NCI-H345 treated with DMSO at 0.1 percent for 48 hours (cell line): ENCODE measurements at regions not wholly inside any gene's neighbourhood (a gene's known extent, or its start where the extent isn't known, plus 50 kb on each side); places are given as distances from the start of the nearest gene placed in this dataset.

ENCODE experiments used
- DNase-seq: peaks from one replicate; lab custom pipeline; 2025; ENCODE audit not compliant: unreplicated experiment; lab: John Stamatoyannopoulos, UW

DNA sequence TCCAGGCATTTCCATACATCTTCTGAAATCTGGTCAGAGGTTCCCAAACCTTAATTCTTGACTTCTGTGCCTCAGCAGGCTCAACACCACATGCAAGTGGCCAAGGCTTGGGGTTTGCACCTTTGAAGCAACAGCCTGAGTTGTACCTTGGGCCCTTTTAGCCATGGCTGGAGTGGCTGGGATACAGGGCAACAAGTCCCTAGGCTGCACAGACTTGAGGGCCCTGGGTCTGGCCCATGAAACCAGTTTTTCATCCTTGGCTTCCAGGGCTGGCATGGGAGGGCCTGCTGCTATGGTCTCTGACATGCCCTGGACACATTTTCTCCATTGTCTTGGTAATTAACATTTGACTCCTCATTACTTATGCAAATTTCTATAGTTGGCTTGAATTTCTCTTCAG is 988.8 kb upstream of the CNTNAP5 start:
- no peak for DNase-seq

GRCh38 chr2:123040506-123040905 is 984.6 kb upstream of the CNTNAP5 start:
- no peak for DNase-seq

DNA sequence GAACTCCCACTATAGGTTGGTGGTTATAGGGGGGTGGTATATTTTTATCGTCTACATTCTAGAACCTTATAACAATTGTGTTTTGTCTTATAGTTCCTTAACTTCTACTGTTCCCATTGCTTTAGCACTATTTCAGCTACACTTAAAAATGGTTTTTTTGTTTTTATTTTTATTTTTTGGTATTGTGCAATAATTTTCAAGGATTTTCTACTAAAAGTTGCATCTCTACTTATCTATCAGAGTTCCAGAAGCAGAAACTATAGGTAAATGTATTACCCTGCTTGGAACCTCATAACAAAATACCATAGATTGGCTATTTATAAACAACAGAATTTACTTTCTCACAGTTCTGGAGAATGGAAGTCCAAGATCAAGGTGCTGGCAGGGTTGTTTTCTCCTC is 981.6 kb upstream of the CNTNAP5 start:
- no peak for DNase-seq

DNA sequence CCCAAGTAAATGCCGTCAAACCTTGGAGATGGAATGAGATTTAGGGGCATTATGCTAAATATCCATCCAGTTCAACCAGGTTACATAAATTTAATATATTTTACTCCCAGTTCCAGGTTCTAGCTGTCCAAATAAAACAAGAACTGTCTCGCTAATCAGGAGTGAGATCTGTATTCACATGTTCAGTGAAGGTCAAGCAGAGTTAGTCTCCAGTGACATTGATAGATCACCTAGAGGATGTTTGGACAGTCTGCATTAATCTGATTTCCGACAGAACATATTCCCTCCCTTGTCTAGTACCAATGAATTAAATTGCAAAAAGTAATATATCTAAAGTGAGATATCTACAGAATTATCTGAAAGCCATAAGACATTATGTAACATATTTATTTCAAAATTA is 979.4 kb upstream of the CNTNAP5 start:
- DNase-seq, result no peak

DNA sequence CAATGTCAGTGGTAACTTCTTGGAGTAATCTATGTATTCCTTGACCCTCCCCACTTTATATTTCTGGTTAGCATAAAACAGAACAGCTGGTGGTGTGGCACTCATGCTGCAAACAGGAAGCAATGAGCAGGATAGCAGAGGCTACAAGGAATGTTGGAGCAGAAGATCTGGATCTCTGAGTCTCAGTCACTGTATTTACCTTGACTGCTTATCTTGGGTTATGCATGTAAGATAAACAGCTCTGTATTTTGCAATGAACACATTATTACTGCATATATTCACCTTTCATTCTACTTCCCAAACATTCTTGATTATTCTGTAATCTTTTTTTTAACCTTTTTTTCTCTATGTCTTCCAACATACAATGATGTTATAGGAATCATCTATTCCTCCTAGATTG is 977.9 kb upstream of the CNTNAP5 start:
- no peak for DNase-seq

DNA sequence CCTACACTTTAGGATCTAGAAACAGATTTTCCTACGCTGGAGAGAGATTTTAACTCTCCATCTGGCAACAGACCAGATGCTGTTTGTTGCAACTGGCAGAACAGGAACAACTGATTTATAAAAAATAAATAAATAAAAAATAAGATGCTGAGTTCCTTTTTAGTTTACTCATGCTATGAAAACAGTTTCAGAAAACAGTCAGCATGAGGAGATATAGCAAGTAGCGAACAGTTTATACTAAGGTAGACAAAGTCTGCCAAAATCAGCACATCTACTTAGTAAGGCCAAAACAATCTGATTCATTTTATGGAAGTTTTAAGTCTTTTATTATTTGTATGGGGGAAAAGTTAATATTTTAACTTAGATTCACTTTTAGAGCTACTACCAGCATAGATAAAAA is 974.0 kb upstream of the CNTNAP5 start:
- DNase-seq, result no peak

GRCh38 chr2:123061534-123061933 is 963.6 kb upstream of the CNTNAP5 start:
- DNase-seq, result no peak

DNA sequence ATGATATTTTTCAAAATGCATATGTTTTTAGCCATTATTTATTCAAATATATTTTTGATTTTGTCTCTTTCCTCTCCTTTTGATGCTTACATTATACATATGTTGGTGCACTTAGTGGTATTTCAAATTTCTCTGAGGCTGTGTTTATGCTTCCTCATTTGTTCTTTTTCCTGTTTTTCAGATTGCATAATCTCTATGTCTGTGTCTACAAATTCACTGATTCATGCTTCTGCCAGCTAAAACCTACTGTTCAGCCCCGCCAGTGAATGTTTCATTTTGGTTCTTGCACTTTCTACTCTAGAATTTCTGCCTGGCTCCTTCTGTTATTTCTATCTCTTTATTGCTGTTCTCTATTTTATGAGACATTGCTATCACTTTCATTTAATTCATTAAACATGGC is 951.7 kb upstream of the CNTNAP5 start:
- no peak for DNase-seq

- no peak for DNase-seq
Observed at GRCh38 chr2:123073956-123074355, 951.1 kb upstream of the CNTNAP5 start.

DNA sequence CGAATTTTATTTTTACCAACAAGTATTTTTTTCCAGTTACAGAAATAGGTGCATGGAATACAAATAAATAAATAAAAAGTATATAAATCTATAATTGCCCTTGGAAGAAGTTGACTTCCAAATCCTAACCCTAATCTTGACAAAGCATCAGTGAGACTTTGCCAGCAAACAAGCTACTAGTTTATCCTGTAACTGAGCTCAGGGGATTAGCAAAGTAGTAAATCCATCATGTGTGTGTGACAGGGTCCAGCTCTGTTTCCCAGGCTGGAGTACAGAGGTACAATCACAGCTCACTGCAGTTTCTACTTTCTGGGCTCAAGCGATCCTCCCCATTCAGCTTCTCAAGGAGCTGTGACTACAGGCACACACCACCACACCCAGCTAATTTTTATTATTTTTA is 948.0 kb upstream of the CNTNAP5 start:
- DNase-seq, result no peak

DNA sequence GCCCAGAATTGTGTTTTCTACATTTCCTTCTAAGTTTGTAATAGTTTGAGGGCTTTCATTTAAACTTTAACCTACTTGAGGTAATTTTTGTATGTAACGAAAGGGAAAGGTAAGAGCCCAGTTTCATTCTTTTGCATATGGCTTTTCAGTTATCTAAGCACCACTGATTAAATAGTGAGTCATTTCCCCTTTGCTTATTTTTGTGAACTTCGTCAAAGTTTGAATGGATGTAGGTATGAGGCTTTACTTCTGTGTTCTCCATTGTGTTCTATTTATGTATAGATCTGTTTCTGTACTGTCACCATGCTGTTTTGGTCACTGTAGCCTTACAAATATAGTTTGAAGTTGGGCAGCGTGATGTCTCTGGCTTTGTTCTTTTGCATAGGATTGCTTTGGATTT is 944.8 kb upstream of the CNTNAP5 start:
- no peak for DNase-seq

DNA sequence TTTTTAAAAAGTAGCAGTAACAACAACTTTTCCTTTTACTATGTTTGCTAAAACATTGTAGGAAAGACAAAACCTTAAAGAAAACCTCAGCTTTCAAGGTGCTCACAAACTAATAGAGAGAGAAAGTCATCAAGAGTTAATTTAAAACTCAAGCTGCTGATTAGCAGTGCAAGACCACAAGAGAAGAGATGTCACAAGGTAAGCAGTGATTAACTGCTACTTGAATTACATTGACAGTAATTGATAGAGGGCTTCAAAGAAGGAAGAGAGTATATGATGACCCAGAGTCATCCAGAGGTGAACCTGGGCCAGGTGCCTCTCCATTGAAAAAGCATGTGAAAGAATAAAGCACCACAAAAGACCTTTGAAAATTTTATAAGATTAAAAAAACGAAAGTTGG is 939.6 kb upstream of the CNTNAP5 start:
- no peak for DNase-seq

DNA sequence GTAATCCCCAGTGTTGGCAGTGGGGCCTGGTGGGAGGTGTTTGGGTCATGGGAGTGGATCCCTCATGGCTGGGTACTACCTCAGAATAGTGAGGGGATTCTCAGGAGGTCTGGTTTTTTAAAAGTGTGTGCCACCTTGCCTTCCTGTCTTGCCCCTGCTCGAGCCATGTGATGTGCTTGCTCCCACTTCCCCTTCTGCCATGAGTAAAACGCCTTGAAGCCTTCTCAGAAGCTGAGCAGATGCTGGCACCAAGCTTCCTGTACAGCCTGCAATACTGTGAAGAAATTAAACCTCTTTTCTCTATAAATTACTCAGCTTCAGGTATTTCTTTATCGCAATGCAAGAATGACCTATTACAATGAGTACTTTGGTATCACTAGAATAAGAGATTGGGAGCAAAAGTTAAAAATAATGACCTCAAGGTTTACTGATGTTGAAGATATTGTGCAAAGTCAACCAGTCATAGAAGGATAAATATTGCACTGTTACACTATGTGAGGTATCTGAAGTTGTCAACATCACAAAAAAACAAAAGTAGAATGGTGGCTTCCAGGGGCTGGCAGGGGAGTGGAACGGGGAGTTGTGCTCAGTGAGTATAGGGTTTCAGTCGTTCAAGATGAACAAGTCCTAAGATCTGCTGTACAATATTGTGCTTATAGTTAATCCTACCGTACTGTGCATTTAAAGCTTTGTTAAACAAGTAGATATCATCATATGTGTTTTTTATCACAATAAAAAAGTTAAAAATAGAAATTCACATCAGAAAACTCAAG is 938.3 kb upstream of the CNTNAP5 start:
- DNase-seq, result no peak

DNA sequence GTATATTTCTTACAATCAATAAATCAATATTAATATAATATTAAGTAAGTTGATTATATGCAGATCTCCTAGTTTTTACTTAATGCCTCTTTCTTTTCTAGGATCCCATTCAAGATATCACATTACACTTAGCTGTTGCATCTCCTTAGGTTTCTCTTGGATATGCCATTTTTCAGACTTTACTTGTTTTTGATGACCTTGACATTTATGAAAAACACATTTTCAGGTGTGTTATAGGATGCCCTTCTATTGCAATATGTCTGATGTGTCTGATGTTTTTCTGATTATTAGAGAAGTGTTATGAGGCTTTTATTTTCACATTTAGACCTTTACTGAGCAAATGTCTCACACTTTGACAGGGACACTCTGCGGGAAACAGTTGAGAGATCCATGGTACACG is 933.6 kb upstream of the CNTNAP5 start:
- no peak for DNase-seq

DNA sequence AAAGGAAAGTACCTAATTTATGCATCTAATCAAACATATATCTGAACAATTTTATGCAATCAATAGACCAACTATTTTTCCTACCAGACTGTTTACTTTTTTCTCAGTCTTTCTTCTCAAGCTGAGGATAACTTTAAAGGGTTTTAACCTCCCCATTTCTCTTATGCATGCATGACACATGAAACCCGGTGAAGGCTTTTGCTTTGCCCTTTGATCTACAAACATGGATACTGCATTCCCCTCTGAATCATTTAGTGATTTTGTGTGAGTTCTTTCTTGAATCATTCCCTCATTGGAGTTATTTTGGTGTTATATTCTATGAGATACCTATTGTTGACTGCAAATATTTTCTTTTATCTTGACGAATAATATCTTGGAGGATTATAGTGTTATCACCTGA is 931.9 kb upstream of the CNTNAP5 start:
- no peak for DNase-seq

DNA sequence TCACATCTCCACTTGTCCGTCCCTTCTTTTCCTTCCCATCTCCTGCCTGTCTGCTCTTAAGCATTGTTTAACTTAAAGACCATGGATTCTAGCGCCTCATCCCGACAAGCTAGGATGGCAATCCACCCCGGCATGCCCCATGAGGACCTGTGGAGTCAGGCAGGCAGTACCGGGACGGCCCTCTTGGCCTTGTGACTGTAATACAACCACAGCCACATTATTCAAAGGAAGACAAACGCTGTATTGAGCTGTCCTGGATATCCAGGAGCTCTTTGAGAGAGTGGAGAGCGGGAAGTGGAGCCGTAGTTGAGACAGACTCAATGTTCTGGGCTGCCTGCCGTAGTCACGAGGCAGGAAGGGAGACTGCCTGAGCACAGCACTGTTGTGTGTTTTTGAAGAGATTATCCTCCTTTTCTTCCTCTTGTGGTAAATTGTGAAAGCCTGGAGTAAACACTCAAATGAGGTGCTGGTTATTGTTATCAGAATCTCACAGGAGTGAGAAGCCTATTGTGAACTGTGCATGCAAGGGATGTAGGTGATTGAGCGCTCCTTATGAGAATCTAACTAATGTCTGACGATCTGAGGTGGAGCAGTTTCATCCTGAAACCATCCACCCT is 929.8 kb upstream of the CNTNAP5 start:
- no peak for DNase-seq

GRCh38 chr2:123098619-123099018 is 926.5 kb upstream of the CNTNAP5 start:
- no peak for DNase-seq

DNA sequence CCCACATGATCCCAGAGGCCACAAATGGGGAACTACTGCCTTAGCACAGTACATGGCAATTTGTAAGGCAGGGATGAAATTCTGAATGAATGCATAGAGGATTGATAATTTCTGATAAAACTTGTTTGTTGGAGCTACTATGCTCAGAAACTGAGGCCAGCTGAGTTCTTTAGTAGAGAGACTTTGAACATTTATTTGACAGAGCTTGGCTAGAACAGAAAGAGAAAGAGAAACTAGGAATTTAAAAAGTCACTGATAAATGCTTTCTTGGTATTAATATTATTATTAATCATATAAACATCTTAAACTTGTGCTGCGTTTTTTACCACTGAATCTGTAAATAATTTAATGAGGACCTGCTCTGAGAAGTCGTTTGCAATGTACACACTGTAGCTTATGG is 923.7 kb upstream of the CNTNAP5 start:
- no peak for DNase-seq

DNA sequence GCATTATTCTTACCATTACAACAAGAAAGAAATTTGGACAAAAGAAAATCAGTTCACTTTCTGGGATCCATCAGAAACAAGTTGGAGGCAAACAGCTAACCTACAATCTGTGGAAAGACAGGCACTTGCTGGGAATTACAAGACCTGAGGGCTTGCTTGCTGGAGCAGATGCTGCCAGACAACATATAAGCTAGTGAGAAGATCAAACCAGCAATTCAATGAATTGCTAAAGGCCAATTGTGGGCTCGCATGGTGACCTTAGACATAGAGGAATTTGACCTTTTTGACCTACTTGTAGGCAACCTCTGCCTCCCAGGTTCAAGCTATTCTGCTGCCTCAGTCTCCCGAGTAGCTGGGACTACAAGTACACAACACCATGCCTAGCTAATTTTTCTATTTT is 921.2 kb upstream of the CNTNAP5 start:
- DNase-seq, result no peak

- no peak for DNase-seq
Observed at GRCh38 chr2:123116595-123116994, 908.5 kb upstream of the CNTNAP5 start.

GRCh38 chr2:123127236-123127635 is 897.9 kb upstream of the CNTNAP5 start:
- no peak for DNase-seq

- no peak for DNase-seq
Observed at GRCh38 chr2:123128951-123129350, 896.1 kb upstream of the CNTNAP5 start.

- DNase-seq, result no peak
Observed at GRCh38 chr2:123136419-123136818, 888.7 kb upstream of the CNTNAP5 start.
